GM21447 (cell line): ENCODE measurements at regions not wholly inside any gene's neighbourhood (a gene's known extent, or its start where the extent isn't known, plus 50 kb on each side); places are given as distances from the start of the nearest gene placed in this dataset.
A peak's percentile ranks its signal among the peaks of the same experiment; 100 is the strongest.

Experiments
- ATAC-seq: cut with Tn5 transposase; IDR thresholded peaks from one replicate; pipeline ENCODE4 v1.9.1; 2021; ENCODE audit not compliant: unreplicated experiment

- no peak for ATAC-seq
Observed at GRCh38 chr14:62002642-62003041, 240.4 kb downstream of the SNAPC1 start.

GRCh38 chr14:62003701-62004100, 241.5 kb downstream of the SNAPC1 start:
- ATAC-seq = no peak

GRCh38 chr14:62006116-62006731, 244.0 kb downstream of the SNAPC1 start:
- ATAC-seq = no peak

GRCh38 chr14:62015243-62015642, 253.0 kb downstream of the SNAPC1 start:
- no peak for ATAC-seq

GRCh38 chr14:62015945-62016344, 253.7 kb downstream of the SNAPC1 start:
- no peak for ATAC-seq

GRCh38 chr14:62017651-62018230, 255.5 kb downstream of the SNAPC1 start:
- ATAC-seq = no peak

- ATAC-seq = no peak
Observed at GRCh38 chr14:62018606-62019005, 256.4 kb downstream of the SNAPC1 start.

- no peak for ATAC-seq
Observed at GRCh38 chr14:62027958-62028357, 265.7 kb downstream of the SNAPC1 start.

GRCh38 chr14:62029569-62029924, 267.3 kb downstream of the SNAPC1 start:
- ATAC-seq = peak; percentile 59

- peak; percentile 49 for ATAC-seq
Observed at GRCh38 chr14:62030387-62030786, 268.2 kb downstream of the SNAPC1 start.

- ATAC-seq = no peak
Observed at GRCh38 chr14:62031504-62031903, 269.3 kb downstream of the SNAPC1 start.

GRCh38 chr14:62053188-62053587, 291.0 kb downstream of the SNAPC1 start:
- ATAC-seq = peak; percentile 58

GRCh38 chr14:62056789-62057188, 294.6 kb downstream of the SNAPC1 start:
- ATAC-seq = no peak

- no peak for ATAC-seq
Observed at GRCh38 chr14:62062645-62063044, 300.4 kb downstream of the SNAPC1 start.

GRCh38 chr14:62064751-62065323, 302.6 kb downstream of the SNAPC1 start:
- ATAC-seq = no peak

GRCh38 chr14:62066304-62066703, 304.1 kb downstream of the SNAPC1 start:
- ATAC-seq = no peak

- ATAC-seq = no peak
Observed at GRCh38 chr14:62071039-62071438, 308.8 kb downstream of the SNAPC1 start.

- no peak for ATAC-seq
Observed at GRCh38 chr14:62076368-62076767, 314.1 kb downstream of the SNAPC1 start.

GRCh38 chr14:62076825-62077605, 314.8 kb downstream of the SNAPC1 start:
- ATAC-seq = no peak

GRCh38 chr14:62077676-62078261, 315.5 kb downstream of the SNAPC1 start:
- ATAC-seq = no peak

- ATAC-seq = peak; percentile 40
Observed at GRCh38 chr14:62079038-62079437, 316.8 kb downstream of the SNAPC1 start.
